ENCODE measurements at regions not wholly inside any gene's neighbourhood (a gene's known extent, or its start where the extent isn't known, plus 50 kb on each side); places are given as distances from the start of the nearest gene placed in this dataset.

DNA sequence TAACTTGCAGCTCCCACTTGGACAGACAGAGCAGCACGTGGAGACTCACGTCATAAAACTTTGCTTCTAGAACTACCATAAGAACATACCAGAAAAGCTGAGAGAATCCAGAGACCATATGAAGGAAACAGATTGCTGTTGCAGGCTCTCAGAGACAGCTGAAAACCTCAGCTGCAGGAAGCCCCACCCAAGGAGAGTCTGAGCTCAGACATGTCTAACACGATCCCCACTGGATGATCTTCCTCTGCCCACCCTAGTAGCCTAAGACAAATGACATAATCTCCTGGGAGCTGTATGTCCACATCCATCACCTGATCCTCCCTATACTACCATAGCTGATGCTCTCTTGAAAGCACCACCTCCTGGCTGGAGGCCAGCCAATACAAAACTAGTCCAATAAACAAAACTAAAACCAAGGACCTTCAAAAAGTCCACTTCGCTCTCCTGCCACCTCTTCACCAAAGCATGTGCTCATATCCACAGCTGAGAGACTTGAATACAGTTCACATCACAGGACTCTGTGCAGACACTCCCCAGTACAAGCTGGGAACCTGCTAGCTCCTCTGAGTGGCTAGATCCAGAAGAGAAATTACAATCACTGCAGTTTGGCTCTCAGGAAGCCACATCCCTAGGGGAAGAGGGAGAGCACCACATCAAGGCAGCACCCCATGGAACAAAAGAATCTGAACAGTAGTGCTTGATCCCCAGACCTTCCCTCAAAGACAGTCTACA lies 257.4 kb downstream of the TRIM36 start:
- TF ChIP-seq, protein P1, sequence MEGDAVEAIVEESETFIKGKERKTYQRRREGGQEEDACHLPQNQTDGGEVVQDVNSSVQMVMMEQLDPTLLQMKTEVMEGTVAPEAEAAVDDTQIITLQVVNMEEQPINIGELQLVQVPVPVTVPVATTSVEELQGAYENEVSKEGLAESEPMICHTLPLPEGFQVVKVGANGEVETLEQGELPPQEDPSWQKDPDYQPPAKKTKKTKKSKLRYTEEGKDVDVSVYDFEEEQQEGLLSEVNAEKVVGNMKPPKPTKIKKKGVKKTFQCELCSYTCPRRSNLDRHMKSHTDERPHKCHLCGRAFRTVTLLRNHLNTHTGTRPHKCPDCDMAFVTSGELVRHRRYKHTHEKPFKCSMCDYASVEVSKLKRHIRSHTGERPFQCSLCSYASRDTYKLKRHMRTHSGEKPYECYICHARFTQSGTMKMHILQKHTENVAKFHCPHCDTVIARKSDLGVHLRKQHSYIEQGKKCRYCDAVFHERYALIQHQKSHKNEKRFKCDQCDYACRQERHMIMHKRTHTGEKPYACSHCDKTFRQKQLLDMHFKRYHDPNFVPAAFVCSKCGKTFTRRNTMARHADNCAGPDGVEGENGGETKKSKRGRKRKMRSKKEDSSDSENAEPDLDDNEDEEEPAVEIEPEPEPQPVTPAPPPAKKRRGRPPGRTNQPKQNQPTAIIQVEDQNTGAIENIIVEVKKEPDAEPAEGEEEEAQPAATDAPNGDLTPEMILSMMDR (IDR thresholded peaks at IDR 0.05; ENCODE audit: insufficient read depth, low read length, poor library complexity, severe bottlenecking): no peak
- no peak for TF ChIP-seq EZH2phosphoT487 (conservative IDR thresholded peaks at IDR 0.05; ENCODE audit: low read length)
- H2AFZ ChIP-seq (ENCODE audit: low read depth, low read length, severe bottlenecking): no peak overlapping the region
- no peak overlapping the region for H3K4me2 ChIP-seq (ENCODE audit: low read depth, low read length, poor library complexity, severe bottlenecking)

DNA sequence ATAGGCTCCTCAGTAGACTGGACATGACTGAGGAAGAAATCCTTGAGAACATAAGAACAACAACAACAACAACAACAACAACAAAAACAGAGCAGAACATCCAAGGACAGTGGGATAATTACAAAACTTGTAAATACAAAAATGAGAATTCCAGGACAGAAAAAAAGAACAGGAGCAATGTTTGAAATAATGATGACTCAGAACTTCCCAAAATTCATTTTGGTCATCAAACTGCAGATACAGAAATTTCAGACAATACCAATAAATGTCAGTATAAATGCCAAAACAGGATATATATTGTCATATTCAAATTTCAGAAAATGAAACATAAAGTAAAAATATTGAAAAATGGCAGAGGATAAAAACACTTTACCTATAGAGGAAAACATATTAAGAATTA lies 259.0 kb downstream of the TRIM36 start:
- no peaks in the 10 kb centered on the region for H3K9me3 ChIP-seq (ENCODE audit: insufficient read depth, low read length)
- H3K27ac ChIP-seq (ENCODE audit: low read depth, low read length): no peak overlapping the region
- H3K9ac ChIP-seq (ENCODE audit: low read length): no peak overlapping the region
- H3K4me2 ChIP-seq (ENCODE audit: low read depth, low read length, poor library complexity, severe bottlenecking): no peak overlapping the region
- no peaks in the 10 kb centered on the region for H3K9me2 ChIP-seq (replicated peaks; ENCODE audit: insufficient read depth, low read length)
- no peaks in the 10 kb centered on the region for H3F3A ChIP-seq (ENCODE audit: insufficient read depth)
- H3K36me3 ChIP-seq (ENCODE audit: low read length): no peaks in the 10 kb centered on the region
- no peak overlapping the region for H2AFZ ChIP-seq (ENCODE audit: low read depth, low read length, severe bottlenecking)
- no peaks in the 10 kb centered on the region for H3K79me2 ChIP-seq (ENCODE audit: insufficient read depth, low read length)
- H3K4me3 ChIP-seq (ENCODE audit: insufficient read depth, low read length, poor library complexity, severe bottlenecking): no peak overlapping the region
- H3K27me3 ChIP-seq (ENCODE audit: low read length): no peaks in the 10 kb centered on the region
- TF ChIP-seq, protein P1 (IDR thresholded peaks at IDR 0.05; ENCODE audit: insufficient read depth, low read length, poor library complexity, severe bottlenecking): no peak
- no peak for TF ChIP-seq EZH2phosphoT487 (conservative IDR thresholded peaks at IDR 0.05; ENCODE audit: low read length)
- H4K20me1 ChIP-seq (ENCODE audit: low read depth, low read length): no peaks in the 10 kb centered on the region

More for the DNA sequence above, 257.4 kb downstream of the TRIM36 start:
- Histone ChIP-seq H3K4me3 (ENCODE audit: insufficient read depth, low read length, poor library complexity, severe bottlenecking) (no peak overlapping the region), H3K9me2 (replicated peaks; ENCODE audit: insufficient read depth, low read length) (no peaks in the 10 kb centered on the region), H3K27me3 (ENCODE audit: low read length) (no peaks in the 10 kb centered on the region), H4K20me1 (ENCODE audit: low read depth, low read length) (no peaks in the 10 kb centered on the region), H3K27ac (ENCODE audit: low read depth, low read length) (no peak overlapping the region), H3K9me3 (ENCODE audit: insufficient read depth, low read length) (no peaks in the 10 kb centered on the region), H3K79me2 (ENCODE audit: insufficient read depth, low read length) (no peaks in the 10 kb centered on the region), H3K9ac (ENCODE audit: low read length) (no peak overlapping the region), H3F3A (ENCODE audit: insufficient read depth) (no peaks in the 10 kb centered on the region), H3K36me3 (ENCODE audit: low read length) (no peaks in the 10 kb centered on the region)

DNA sequence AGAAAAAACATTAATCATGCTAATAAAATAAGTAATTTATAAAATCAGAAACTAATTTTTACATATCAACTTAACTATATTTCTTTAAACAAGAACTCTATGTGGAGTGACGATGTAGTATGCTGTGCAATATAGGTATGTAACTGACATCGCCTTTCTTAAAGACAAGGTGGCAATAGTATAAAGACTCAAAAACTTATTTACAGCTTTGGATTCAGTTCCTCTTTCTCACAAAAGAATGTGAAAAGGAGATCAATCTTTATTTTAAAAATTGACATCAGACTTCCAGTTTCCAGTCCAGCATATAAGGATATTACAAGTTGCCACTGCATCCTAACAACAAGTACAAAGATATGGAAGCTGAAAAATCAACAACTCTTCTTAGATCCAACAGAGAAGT lies 260.3 kb downstream of the TRIM36 start:
- Histone ChIP-seq H3K9ac (ENCODE audit: low read length) (no peak overlapping the region), H3K36me3 (ENCODE audit: low read length) (no peaks in the 10 kb centered on the region), H3K27ac (ENCODE audit: low read depth, low read length) (no peak overlapping the region), H3K9me2 (replicated peaks; ENCODE audit: insufficient read depth, low read length) (no peaks in the 10 kb centered on the region), H3K27me3 (ENCODE audit: low read length) (no peaks in the 10 kb centered on the region), H3K9me3 (ENCODE audit: insufficient read depth, low read length) (no peaks in the 10 kb centered on the region), H3K4me2 (ENCODE audit: low read depth, low read length, poor library complexity, severe bottlenecking) (no peak overlapping the region), H2AFZ (ENCODE audit: low read depth, low read length, severe bottlenecking) (no peak overlapping the region), H3F3A (ENCODE audit: insufficient read depth) (no peaks in the 10 kb centered on the region), H3K4me3 (ENCODE audit: insufficient read depth, low read length, poor library complexity, severe bottlenecking) (no peak overlapping the region), H3K79me2 (ENCODE audit: insufficient read depth, low read length) (no peaks in the 10 kb centered on the region), H4K20me1 (ENCODE audit: low read depth, low read length) (no peaks in the 10 kb centered on the region)
- TF ChIP-seq, protein P1 (IDR thresholded peaks at IDR 0.05; ENCODE audit: insufficient read depth, low read length, poor library complexity, severe bottlenecking): no peak
- no peak for TF ChIP-seq EZH2phosphoT487 (conservative IDR thresholded peaks at IDR 0.05; ENCODE audit: low read length)

Data from SU-DHL-6 (cell line).